GM18861 (cell line): ENCODE measurements at regions not wholly inside any gene's neighbourhood (a gene's known extent, or its start where the extent isn't known, plus 50 kb on each side); places are given as distances from the start of the nearest gene placed in this dataset.

Experiments
- ATAC-seq: cut with Tn5 transposase; IDR thresholded peaks from one replicate; pipeline ENCODE4 v1.9.1; 2021; ENCODE audit not compliant: unreplicated experiment

DNA sequence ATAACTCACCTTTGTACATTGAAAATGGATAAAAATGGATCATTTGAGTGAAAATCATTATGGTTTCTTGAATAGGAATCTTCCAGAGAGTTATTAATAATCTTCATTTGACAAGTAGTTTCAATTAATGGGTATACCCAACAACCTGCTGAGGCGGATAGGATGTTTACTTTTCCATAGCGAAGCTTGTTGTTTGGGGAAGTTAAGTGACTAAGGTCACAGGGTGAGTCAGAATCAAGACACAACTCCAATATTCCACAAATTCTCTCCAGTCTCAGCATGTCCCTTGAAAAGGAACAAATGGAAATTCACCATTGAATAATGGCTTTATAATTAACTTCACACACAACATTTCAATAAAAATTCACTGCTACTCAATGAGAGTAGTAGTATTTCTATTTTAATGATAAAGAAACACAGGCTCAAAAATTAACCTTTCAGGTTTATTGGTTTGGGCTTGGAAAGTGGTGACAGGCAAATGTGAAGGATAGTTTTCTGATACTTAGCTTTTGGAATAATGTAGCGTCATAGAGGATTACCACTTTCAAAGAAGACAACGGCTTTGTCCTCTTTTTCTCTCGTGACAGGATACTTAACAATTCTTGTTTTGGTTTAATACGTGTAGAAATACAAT lies 211.3 kb downstream of the GPD2 start:
- ATAC-seq = no peak

DNA sequence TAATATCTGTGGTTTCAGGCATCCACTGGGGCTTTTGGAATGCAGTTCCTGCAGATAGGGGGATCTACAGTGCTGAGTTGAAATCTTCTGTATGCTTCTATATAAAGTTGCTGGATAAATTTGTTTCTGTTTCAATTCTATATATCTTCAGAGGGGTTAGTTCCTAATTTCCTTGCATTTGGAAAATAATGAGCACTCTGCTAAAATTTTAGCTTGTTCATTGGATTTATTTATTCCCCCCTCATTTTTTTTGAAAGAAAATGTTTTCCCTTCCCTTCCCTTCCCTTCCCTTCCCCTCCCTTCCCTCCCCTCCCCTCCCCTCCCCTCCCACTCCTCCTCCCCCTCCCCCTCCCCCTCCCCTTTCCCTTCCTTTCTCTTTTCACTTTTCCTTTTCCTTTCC lies 212.3 kb downstream of the GPD2 start:
- ATAC-seq = no peak

DNA sequence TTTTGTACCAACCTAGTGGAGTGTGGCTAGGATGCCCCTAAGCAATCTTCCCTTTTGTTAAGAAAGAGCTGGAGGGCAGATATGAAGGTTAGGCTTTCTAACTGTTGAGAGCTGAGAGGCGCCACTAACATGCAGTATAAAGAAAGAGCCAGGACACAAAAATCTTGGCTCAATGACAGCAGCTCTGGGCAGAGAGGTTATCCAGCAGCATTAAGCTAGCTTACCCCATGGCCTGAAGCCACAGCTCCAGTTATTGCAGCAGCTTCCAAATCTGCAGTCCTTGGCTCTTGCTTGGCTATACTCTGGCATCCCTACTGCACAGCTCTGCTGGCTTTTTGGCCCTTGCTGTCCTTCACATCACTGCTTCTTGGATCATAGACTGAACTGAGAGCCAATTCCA lies 213.4 kb downstream of the GPD2 start:
- ATAC-seq = no peak

DNA sequence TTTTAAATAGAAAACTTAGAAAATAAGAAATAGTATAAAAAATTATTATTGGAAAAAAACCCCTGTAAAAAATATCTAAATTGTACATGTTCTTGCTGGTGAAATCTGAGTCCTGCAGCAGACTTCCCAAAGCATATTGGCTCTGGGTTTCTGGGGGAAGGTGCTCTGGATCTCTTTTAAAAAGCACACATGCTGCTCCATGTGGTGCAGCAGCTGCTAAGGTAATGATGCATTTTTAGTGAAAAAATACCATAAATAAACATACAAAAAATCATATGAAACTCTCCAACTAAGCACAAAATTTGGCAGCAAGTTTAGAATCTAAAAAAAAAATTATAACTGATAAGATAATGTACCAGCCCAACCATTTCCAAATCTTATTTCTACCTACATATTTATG lies 216.5 kb downstream of the GPD2 start:
- no peak for ATAC-seq

DNA sequence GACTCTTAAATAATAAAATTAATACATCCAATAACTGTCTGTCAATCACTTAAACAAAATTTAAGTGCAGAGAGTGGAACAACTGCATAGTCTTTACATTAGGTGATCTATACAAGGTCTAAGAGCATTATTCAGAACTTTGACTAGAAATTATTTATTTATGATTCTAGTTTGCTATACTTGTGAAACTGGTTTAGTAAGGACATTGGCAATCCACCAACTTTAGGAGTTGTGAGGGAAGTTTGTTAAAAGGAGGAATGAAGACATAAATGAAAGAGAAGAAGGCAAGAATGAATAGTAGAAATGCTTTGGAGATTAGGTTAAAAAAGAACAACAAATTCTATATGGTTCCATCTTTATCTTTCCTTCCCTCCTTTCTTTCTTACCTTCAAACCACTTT lies 217.5 kb downstream of the GPD2 start:
- no peak for ATAC-seq

DNA sequence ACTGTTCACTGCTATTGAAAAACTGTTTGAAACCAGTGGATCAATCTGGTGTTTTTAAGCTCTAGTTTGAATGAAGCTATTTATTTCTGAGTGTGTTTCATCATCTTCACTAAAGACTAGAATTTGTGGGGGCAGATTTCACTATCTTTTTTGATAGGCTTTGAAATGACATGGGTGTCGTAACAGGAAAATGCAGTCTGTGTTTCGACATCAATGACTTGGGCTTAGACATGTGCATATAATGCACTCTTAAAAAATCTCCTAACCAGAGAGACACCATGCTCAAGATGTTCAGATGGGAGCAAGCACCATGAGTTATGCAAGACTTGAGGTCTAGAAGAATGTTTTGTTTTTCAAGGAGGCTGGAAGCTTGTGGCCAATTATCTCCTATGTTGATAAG lies 221.6 kb downstream of the GPD2 start:
- ATAC-seq = no peak

DNA sequence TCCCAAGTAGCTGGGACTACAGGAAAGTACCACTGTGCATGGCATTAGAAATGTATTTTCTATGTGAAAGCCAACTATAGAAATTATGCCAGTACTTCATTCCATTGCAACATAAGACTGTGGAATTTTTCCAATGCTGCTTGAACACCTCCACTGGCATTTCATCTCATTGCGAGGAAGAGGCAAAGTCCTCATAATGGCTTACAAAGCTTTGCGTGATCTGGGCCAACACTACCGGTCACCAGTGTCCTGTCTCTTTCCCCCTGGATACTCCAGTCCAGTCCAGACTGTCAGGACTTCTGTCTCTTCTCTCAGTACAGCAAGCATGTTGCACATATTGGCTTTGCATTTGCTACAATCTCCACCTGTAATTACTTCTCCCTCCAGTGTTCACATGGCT lies 223.5 kb downstream of the GPD2 start:
- ATAC-seq = no peak

DNA sequence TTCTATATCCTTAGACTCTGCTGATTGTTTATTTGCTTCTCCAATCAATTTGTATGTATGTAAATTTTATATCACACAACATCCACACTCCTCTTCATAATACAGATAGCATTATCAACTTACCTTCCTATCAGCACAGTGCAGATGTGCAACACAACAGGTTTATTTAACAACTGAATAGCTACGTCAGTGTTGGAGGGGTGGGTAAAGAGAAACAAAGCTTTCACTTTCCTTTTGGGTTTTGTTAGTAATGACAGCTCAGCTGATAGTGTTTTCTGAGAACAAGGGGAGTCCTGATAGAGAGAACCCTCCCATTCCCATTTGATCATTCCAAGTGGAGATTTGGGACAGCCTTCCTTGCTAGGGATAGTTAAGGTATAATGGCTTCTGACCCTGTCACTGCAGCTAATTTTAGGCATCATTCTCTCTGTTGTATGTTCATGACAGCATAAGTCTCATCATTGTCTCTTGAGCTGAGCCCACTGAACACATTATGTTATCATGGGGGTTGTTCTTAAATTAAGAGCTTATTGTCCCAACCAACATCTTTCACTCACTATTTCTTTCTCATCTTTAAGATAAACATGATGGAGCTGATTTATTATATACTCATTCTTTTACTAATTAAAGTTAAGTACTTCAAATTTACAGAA lies 227.7 kb downstream of the GPD2 start:
- ATAC-seq = no peak

DNA sequence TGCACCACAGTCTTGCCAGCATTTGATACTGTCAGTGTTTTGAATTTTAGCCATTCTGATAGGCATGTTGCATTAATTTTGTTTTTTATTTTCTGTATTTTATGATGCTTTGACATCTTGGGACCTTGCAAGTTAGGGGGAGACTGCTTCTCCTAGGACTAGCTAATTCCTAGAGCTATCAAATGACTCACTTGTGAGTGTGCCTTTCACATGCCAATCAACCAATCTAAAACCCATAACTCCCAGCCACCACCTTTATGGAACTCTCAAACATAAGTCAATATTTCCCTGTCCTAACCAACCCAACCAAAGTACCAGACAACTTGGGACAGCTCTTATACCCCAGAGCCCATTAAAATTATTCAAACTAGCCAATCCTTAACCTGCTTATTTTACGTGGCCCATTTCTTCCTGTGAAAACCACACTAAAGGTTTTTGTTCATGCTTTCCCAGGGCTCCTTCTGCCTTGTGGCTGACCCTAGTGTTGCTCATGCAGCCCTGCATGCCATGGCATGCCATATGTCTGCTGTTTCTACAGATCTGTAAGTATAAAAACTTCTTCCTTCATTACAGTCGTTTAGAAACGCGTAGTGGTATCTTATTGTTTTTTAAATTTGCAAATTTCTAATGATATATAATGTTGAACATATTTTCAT lies 230.1 kb downstream of the GPD2 start:
- ATAC-seq = no peak

DNA sequence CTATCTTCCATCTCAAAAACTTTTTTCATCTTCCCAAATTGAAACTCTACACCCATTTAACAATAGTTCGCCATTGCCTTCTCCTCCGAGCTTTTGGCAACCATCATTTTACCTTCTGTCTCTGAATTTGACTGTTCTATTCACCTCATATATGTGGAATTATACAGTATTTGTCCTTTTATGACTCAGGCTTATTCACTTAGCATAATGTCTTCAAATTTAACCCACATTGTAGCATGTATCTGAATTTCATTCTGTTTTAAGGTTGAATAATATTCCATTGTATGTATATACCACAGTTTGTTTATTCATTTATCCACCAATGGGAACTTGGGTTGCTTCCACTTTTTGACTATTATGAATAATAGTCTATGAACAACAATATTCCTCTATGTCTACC lies 233.9 kb downstream of the GPD2 start:
- no peak for ATAC-seq

DNA sequence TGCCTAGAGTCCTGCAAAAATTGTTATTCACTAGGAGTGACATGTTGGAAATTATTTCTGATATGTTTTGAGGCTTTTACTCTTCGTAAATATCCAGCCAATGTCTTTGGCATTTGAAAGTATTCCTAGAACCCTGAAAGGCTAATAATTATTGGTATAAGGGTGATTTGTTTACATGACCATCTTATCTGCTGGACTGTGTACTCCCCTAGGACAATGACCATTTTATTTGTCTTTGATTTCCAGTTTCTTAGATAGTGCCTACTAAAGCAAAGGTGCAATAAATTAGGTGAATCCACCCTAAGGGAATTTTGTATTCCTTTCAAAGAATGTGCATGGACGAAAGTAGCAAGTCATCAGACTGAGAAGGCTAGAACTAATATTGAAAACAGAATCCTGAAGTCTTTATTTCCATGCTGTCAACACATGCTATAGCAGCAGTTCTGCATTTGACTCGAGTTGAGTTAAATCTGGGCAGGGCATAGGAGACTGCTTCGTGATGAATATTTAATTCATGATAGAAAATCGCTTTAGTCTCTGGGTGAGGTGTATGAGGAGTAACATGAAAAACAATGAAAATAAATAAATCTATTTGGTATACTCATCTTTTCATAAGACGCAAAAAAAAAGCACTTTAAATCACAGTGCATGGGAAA lies 235.7 kb downstream of the GPD2 start:
- ATAC-seq = no peak

DNA sequence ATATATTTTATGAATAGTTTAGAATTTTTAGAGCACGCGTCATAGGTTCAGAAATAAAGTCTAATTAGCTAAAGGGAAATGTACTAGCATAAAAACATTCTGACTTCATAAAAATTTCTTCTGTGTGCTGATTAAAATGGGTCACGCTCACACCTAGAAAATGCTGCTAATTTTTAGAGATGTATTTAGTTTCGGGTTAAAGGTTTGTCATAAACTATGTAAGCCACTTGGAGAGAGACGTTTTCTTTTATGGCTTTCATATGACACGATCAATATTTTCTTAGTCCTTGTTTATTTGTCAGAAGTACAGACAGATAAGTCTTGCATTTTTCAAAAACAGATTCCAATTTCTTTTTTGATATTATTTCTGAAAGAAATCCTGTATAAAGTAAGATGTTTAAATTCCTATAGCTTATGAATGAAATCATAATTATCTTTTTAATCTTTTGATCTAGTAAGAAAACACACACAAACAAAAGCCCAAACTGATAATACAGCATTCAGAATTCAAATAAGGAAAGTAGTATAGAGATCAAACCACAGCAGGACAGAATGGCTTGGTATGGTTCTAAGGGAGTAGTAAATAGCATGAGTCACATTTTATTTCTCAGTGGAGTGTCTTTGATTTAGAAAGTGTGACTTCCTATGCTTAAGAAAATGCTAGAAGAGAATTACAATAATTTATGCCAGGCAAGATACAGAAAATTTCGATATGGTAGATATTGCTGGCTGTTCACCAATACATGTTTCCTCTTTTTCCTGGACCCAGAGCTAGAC lies 236.6 kb downstream of the GPD2 start:
- ATAC-seq = no peak

DNA sequence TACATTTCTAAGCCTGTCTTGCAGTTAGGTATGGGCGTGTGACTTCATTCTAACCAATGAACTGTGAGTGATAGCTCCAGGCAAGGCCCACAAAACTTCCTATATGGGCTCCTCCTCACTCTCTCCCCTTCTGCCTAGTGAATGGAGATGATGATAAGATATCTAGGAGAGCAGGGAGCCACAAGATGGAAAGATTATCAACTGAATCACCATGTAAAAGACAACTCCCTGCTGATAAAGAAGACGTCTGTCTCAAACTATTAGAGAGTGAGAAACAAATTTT lies 237.1 kb downstream of the GPD2 start:
- no peak for ATAC-seq

DNA sequence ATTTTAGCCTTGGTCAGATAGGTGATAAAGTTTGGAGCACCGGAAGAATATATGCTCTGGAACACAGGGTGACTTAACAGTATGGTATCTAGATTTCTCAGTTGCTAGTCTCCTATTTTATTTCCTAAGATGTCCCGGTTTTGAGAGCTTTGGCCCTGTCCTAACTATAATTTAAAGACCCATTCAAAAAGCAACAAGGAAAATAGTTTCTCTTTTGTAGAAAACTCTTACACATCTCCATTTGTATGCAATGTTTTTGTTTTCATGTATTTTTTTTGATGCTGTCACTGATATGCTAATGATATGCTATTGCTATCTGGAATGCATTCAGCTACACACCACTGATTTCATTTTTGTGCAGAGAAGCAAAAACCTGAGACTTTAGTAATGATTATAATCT lies 237.8 kb downstream of the GPD2 start:
- ATAC-seq = no peak

DNA sequence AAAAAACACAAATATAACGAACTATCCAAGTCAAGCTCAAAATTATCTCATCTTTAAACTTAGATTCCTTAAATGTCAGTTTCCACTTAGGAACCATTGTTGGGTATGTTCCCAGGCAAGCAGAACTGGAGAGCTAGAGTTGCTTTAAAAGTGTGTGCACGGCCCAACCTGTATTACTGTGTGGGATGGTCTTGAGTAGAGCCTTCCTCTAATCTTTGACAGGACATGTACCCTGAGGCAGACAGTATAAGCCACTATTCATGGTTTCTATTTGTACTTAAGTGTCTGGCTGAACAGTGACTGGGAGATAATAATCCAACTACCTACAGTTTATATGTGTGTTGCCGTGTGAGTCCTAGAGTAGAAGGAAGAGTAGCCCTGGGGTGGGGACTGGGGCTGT lies 239.7 kb downstream of the GPD2 start:
- ATAC-seq = no peak

DNA sequence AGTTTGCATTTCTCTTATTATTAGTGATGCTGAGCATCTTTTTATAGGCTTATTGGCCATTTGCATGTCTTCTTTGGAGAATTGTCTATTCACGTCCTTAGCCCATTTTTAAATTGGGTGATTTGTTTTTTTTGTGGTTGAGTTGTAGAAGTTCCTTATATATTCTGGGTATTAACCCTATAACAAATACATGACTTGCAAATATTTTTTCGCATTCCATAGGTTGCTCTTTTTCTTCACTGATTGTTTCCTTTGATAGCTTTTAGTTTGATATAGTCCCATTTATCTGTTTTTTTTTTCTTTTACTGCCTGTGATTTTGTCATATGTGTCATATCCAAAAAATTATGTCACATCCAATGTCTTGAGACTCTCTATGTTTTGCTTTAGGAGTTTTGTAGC lies 243.6 kb downstream of the GPD2 start:
- no peak for ATAC-seq

DNA sequence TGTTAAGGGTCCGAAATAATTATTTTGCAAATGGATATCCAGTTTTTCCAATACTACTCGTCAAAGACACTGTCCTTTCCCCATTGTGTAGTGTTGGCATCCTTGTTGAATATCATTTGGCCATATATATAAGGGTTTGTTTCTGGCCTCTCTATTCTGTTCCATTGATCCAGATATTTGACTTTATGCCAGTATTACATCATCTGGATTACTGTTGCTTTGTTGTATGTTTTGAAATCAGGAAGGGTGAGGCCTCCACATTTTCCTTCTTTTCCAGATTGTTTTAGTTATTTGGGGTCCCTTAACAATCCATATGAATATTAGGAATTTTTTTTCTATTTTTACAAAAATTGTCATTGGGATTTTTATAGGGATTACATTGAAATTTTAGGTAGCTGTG lies 244.1 kb downstream of the GPD2 start:
- ATAC-seq = no peak

DNA sequence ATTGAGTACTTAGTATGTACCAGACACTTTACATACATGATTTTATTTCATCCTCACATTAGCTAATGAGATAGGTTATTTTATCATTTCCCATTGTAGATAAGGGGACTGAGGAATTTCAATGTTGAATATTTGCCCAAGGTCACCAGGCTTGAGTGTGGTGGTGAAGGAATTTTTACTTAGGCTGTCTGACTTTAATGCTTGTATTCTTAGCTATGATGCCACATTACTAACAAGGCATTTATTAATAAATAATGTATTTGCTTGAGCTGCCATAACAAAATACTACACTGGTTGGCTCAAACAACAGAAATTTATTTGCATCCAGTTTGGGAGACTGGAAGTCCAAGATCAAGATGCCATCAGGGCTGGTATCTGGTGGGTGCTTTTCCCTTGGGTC lies 250.9 kb downstream of the GPD2 start:
- no peak for ATAC-seq

DNA sequence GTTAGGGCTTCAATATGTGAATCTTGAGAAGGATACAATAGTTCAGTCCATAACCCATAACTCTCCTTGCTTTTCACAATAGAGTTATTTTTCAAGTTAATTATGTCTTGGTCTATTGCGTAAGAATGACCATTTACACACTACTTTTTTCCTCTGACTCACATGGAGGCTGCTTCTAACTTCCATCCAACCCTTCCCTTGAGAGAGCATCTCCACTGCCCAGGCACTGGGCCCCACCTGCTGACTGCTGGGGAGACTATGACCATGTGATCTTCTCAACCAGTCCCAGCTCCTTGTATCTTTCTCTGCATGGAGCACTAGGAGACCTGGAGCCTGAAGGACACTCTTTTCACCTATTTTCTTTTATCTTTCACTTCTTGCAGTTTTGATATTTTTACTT lies 251.5 kb downstream of the GPD2 start:
- no peak for ATAC-seq

DNA sequence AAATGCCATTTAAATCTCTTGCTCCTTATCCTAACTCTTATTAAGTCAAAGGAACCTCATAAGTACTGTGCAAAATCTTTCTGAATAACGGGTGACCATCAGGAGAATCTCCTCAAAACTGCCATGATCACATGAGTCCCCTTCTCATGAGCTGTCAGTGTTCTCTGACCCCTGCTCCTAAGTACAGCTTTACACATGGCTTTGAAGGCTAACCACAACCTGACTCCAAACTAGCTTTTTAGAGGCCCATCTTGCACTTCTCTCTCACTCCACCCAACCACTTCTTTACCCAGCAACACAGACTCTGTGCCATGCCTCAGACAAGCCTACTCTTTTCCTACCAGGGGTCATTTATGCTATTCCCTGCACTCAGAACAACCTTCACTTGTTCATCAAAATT lies 253.8 kb downstream of the GPD2 start:
- ATAC-seq = no peak

DNA sequence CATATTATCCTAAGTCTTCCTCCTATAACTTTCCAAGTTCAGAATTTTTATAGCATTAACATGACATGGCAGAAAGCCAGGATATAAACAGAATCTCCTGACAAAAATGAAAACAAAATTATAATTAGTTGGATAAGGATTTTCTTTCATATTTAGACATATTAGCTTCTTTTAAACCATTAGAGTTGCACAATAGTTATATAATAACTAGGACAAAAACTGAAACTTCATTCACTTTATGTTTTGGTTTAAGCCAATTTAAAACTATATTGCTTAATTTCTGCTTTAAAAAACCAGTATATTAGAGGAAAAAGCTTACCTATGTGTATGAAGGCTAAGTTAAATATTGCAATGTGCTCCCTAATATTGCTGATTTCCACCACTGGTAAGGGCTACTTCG lies 254.8 kb downstream of the GPD2 start:
- no peak for ATAC-seq

DNA sequence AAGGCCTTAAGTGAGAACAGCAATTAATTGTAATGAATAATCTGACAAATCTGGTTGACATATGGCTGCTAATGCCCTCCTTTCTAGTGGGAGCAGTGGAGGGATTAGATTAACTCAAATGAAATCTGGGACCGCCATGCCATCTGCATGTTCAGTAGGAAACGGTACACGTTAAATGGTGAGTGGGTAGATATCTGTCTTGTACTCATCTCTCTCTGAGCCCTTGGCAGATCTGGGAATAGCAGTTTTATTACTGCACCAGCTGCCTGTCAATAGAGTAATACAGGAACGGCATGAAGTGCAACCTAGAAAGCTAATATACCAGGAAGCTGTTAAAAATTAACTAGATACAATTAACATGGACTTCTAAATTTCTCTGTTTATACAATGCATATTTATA lies 258.8 kb downstream of the GPD2 start:
- ATAC-seq = no peak
